H9 (cell line): ENCODE measurements at regions not wholly inside any gene's neighbourhood (a gene's known extent, or its start where the extent isn't known, plus 50 kb on each side); places are given as distances from the start of the nearest gene placed in this dataset.
A peak's percentile ranks its signal among the peaks of the same experiment; 100 is the strongest.

Source experiments
- DNase-seq: peaks from one replicate; pipeline ENCODE4 v3.0.0-alpha.2; 2017
- H2AFZ ChIP-seq: one replicate; pipeline ENCODE4 v1.6.1; 2013; ENCODE audit warnings: mild to moderate bottlenecking, low read length, control low read depth, moderate library complexity
- H2AK5ac ChIP-seq: 2 replicates; pipeline ENCODE4 v1.6.1; 2013; ENCODE audit warnings: low read length, control low read depth, mixed read lengths; ENCODE audit not compliant: insufficient read length
- H2BK120ac ChIP-seq: one replicate; pipeline ENCODE4 v1.6.1; 2013; ENCODE audit warnings: low read depth, mild to moderate bottlenecking, low read length, control low read depth, inconsistent platforms; ENCODE audit not compliant: poor library complexity, severe bottlenecking
- H2BK12ac ChIP-seq: 2 replicates; pipeline ENCODE4 v1.6.1; 2013; ENCODE audit warnings: low read length, control low read depth, mixed read lengths, low read depth; ENCODE audit not compliant: insufficient read length
- H2BK15ac ChIP-seq: 2 replicates; pipeline ENCODE4 v1.6.1; 2013; ENCODE audit warnings: low read depth, low read length, control low read depth
- H2BK20ac ChIP-seq: one replicate; pipeline ENCODE4 v1.6.1; 2013; ENCODE audit warnings: low read depth, mild to moderate bottlenecking, low read length, control low read depth, inconsistent platforms; ENCODE audit not compliant: poor library complexity, severe bottlenecking
- H2BK5ac ChIP-seq: 2 replicates; pipeline ENCODE4 v1.6.1; 2013; ENCODE audit warnings: low read length, control low read depth, mixed read lengths; ENCODE audit not compliant: insufficient read length
- H3K14ac ChIP-seq: 2 replicates; pipeline ENCODE4 v1.6.1; 2013; ENCODE audit warnings: low read length, control low read depth; ENCODE audit not compliant: insufficient read depth
- H3K18ac ChIP-seq: 2 replicates; pipeline ENCODE4 v1.6.1; 2013; ENCODE audit warnings: low read depth, mild to moderate bottlenecking, mixed read lengths, low read length, control low read depth; ENCODE audit not compliant: insufficient read length
- H3K23ac ChIP-seq: 2 replicates; pipeline ENCODE4 v1.6.1; 2013; ENCODE audit warnings: low read length, control low read depth, mixed read lengths, low read depth; ENCODE audit not compliant: insufficient read length
- H3K23me2 ChIP-seq: 2 replicates; pipeline ENCODE4 v1.6.1; 2013; ENCODE audit warnings: low read depth, mild to moderate bottlenecking, mixed read lengths, low read length, control low read depth; ENCODE audit not compliant: insufficient read length, poor library complexity, severe bottlenecking
- H3K27ac ChIP-seq: 2 replicates; pipeline ENCODE4 v1.5.1; 2013; ENCODE audit warnings: low read length, control low read depth, mixed read lengths, low read depth; ENCODE audit not compliant: insufficient read length
- H3K27me3 ChIP-seq: 2 replicates; pipeline ENCODE4 v1.6.1; 2013; ENCODE audit warnings: low read length, control low read depth, inconsistent platforms; ENCODE audit not compliant: insufficient read depth
- H3K4ac ChIP-seq: 2 replicates; pipeline ENCODE4 v1.6.1; 2013; ENCODE audit warnings: low read depth, mild to moderate bottlenecking, control low read depth, inconsistent platforms, low read length, moderate library complexity
- H3K4me1 ChIP-seq: 2 replicates; pipeline ENCODE4 v1.6.1; 2013; ENCODE audit warnings: low read length, control low read depth, inconsistent platforms; ENCODE audit not compliant: insufficient read depth
- H3K4me2 ChIP-seq: 2 replicates; pipeline ENCODE4 v1.6.1; 2013; ENCODE audit warnings: low read length, control low read depth, mixed read lengths; ENCODE audit not compliant: insufficient read length, insufficient read depth
- H3K56ac ChIP-seq: 2 replicates; pipeline ENCODE4 v1.6.1; 2013; ENCODE audit warnings: low read depth, mild to moderate bottlenecking, mixed read lengths, low read length, control low read depth; ENCODE audit not compliant: insufficient read length
- H3K79me1 ChIP-seq: 2 replicates; pipeline ENCODE4 v1.6.1; 2013; ENCODE audit warnings: low read depth, mild to moderate bottlenecking, moderate library complexity, low read length, control low read depth, inconsistent platforms; ENCODE audit not compliant: insufficient read depth, poor library complexity, severe bottlenecking
- H3K79me2 ChIP-seq: 2 replicates; pipeline ENCODE4 v1.6.1; 2013; ENCODE audit warnings: low read length, control low read depth, inconsistent platforms; ENCODE audit not compliant: insufficient read depth
- H3K9ac ChIP-seq: 2 replicates; pipeline ENCODE4 v1.6.1; 2013; ENCODE audit warnings: low read length, control low read depth, mixed read lengths; ENCODE audit not compliant: insufficient read length; ENCODE audit errors: extremely low read depth
- H3K9me3 ChIP-seq: one replicate; pipeline ENCODE4 v1.6.1; 2013; ENCODE audit warnings: low read depth, low read length, inconsistent platforms; ENCODE audit not compliant: control insufficient read depth
- H3T11ph ChIP-seq: one replicate; pipeline ENCODE4 v1.6.1; 2013; ENCODE audit warnings: mild to moderate bottlenecking, low read length, control low read depth, inconsistent platforms
- H4K20me1 ChIP-seq: one replicate; pipeline ENCODE4 v1.6.1; 2013; ENCODE audit not compliant: control insufficient read depth, insufficient read length, insufficient read depth
- H4K5ac ChIP-seq: 2 replicates; pipeline ENCODE4 v1.6.1; 2013; ENCODE audit warnings: low read depth, mild to moderate bottlenecking, mixed read lengths, low read length, control low read depth; ENCODE audit not compliant: insufficient read length
- H4K8ac ChIP-seq: replicated peaks from 2 replicates; pipeline ENCODE4 v1.6.1; 2013; ENCODE audit warnings: low read length, control low read depth, mixed read lengths, low read depth; ENCODE audit not compliant: insufficient read length
- H4K91ac ChIP-seq: 2 replicates; pipeline ENCODE4 v1.6.1; 2013; ENCODE audit warnings: low read depth, mild to moderate bottlenecking, moderate library complexity, mixed read lengths, low read length, control low read depth; ENCODE audit not compliant: insufficient read length
- H3K27ac Mint-ChIP-seq, 3 experiments: 2 replicates in 2 of 3; 3 replicates in 1 of 3; pipeline ENCODE4 v1.8.0; 2020 to 2021; ENCODE audit warnings: mixed read lengths in 3 of 3, mild to moderate bottlenecking in 1 of 3, moderate library complexity in 1 of 3
- H3K27me3 Mint-ChIP-seq: 2 replicates; pipeline ENCODE4 v1.8.0; 2021; ENCODE audit warnings: low read depth, mild to moderate bottlenecking, moderate library complexity, mixed read lengths
- H3K36me3 Mint-ChIP-seq, 3 experiments: 2 replicates in 2 of 3; 3 replicates in 1 of 3; pipeline ENCODE4 v1.8.0; 2020 to 2021; ENCODE audit warnings: low read depth in 3 of 3, mixed read lengths in 3 of 3; ENCODE audit not compliant: insufficient read depth in 1 of 3
- H3K4me1 Mint-ChIP-seq, 2 experiments: 2 replicates each; pipeline ENCODE4 v1.8.0; 2020; ENCODE audit warnings: mixed read lengths in 2 of 2
- H3K4me3 Mint-ChIP-seq, 2 experiments: 2 replicates in 1 of 2; 3 replicates in 1 of 2; pipeline ENCODE4 v1.8.0; 2020 to 2021; ENCODE audit warnings: mild to moderate bottlenecking in 2 of 2, mixed read lengths in 2 of 2, moderate library complexity in 1 of 2
- H3K9me3 Mint-ChIP-seq, 2 experiments: 2 replicates in 1 of 2; 3 replicates in 1 of 2; pipeline ENCODE4 v1.8.0; 2020; ENCODE audit warnings: mild to moderate bottlenecking in 2 of 2, mixed read lengths in 2 of 2, moderate library complexity in 1 of 2
- CTCF ChIP-seq: fragments of 200-600 bp; sonication (generic); conservative IDR thresholded peaks from 3 replicates; pipeline ENCODE4 v1.8.0; 2021; ENCODE audit warnings: antibody characterized with exemption, mild to moderate bottlenecking
- WGBS: extraction: QIAGEN DNeasy Blood & Tissue Kit; methylation state at CpG from one replicate; pipeline ENCODE4 v1.1.7; 2013; ENCODE audit warnings: missing lambda C conversion rate, low lambda C conversion rate, mixed read lengths; ENCODE audit not compliant: insufficient read length; ENCODE audit errors: extremely low coverage; 5-methylcytosine and 5-hydroxymethylcytosine counted together

- no CpG with 5 or more reads among the region's 4 CpGs for WGBS
- H3K56ac ChIP-seq: no peak overlapping the region
Observed at GRCh38 chr6:134849920-134850447, 99.9 kb downstream of the ALDH8A1 start.

More at GRCh38 chr6:134849920-134850447, 99.9 kb downstream of the ALDH8A1 start:
- Histone ChIP-seq H2BK15ac (no peak overlapping the region), H4K8ac (no peak overlapping the region), H3K23ac (no peak overlapping the region), H3K4ac (no peak overlapping the region), H3K4me1 (no peaks in the 10 kb centered on the region; the same call in 1 of the 2 replicates), H3K23me2 (no peaks in the 10 kb centered on the region), H4K91ac (no peak overlapping the region), H3K27ac (no peak overlapping the region), H2BK5ac (no peak overlapping the region), H3K27me3 (no peaks in the 10 kb centered on the region), H2AK5ac (no peak overlapping the region), H3K18ac (no peak overlapping the region), H2AFZ (no peak overlapping the region), H3K14ac (no peak overlapping the region), H3K79me2 (no peaks in the 10 kb centered on the region), H3K9ac (no peak overlapping the region), H3T11ph (no peak overlapping the region), H3K4me2 (no peak overlapping the region), H4K20me1 (no peaks in the 10 kb centered on the region), H3K79me1 (no peaks in the 10 kb centered on the region), H4K5ac (no peak overlapping the region), H3K9me3 (no peaks in the 10 kb centered on the region), H2BK120ac (no peak overlapping the region), H2BK12ac (no peak overlapping the region), H2BK20ac (no peak overlapping the region)
- Mint-ChIP-seq H3K4me1 (peaks cover 12 to 19% of the 10 kb centered on the region in 2 experiments), H3K4me3 (no peak overlapping the region), H3K9me3 (no peaks in the 10 kb centered on the region), H3K27me3 (no peaks in the 10 kb centered on the region), H3K27ac (no peak overlapping the region), H3K36me3 (no peaks in the 10 kb centered on the region)
- DNase-seq: peak; percentile 29
- no peak for TF ChIP-seq CTCF
